ENCODE measurements at regions not wholly inside any gene's neighbourhood (a gene's known extent, or its start where the extent isn't known, plus 50 kb on each side); places are given as distances from the start of the nearest gene placed in this dataset.

GRCh38 chr10:56583316-56583715 is 222.3 kb upstream of the ZWINT start:
- 57% methylated on average over 1 of the region's 1 CpG for WGBS (ENCODE audit: insufficient coverage)
- H3K36me3 ChIP-seq (ENCODE audit: control insufficient read depth, insufficient read depth, low read length) = no peaks in the 10 kb centered on the region
- H3K36me3 Mint-ChIP-seq = no peaks in the 10 kb centered on the region
- no peaks in the 10 kb centered on the region for H3K27me3 ChIP-seq (ENCODE audit: control insufficient read depth, insufficient read depth, low read length)
- intact Hi-C loops (cut with micrococcal nuclease) = no loop called here
- H3K27ac ChIP-seq (ENCODE audit: low read length) = no peak overlapping the region
- no peaks in the 10 kb centered on the region for H3K4me1 ChIP-seq (ENCODE audit: control insufficient read depth, insufficient read depth, low read length)
- no peak overlapping the region for H3K4me3 Mint-ChIP-seq
- H3K27me3 Mint-ChIP-seq (ENCODE audit: low read depth in 2 of 2) = no peaks in the 10 kb centered on the region
- TF ChIP-seq CTCF (IDR thresholded peaks at IDR 0.05) = no peak
- peaks cover 5% of the 10 kb centered on the region for H3K9me3 ChIP-seq (ENCODE audit: control insufficient read depth, insufficient read depth, low read length)
- DNase-seq (no peak), ATAC-seq (no peak)
- H3K27ac Mint-ChIP-seq = no peak overlapping the region
- H3K9me3 Mint-ChIP-seq = peaks cover 2 to 3% of the 10 kb centered on the region in 2 donors
- H3K4me1 Mint-ChIP-seq = no peaks in the 10 kb centered on the region
- H3K4me3 ChIP-seq (ENCODE audit: low read length) = no peak overlapping the region

GRCh38 chr10:56567580-56567979 is 206.5 kb upstream of the ZWINT start:
- ATAC-seq (no peak), DNase-seq (no peak)
- Mint-ChIP-seq H3K4me1 (no peaks in the 10 kb centered on the region), H3K36me3 (peaks cover 8% of the 10 kb centered on the region), H3K4me3 (no peak overlapping the region), H3K9me3 (peaks cover 10 to 17% of the 10 kb centered on the region in 2 donors), H3K27ac (no peak overlapping the region), H3K27me3 (ENCODE audit: low read depth in 2 of 2) (no peaks in the 10 kb centered on the region)
- Histone ChIP-seq H3K27me3 (ENCODE audit: control insufficient read depth, insufficient read depth, low read length) (no peaks in the 10 kb centered on the region), H3K9me3 (ENCODE audit: control insufficient read depth, insufficient read depth, low read length) (peaks cover 9% of the 10 kb centered on the region), H3K27ac (ENCODE audit: low read length) (no peak overlapping the region), H3K36me3 (ENCODE audit: control insufficient read depth, insufficient read depth, low read length) (no peaks in the 10 kb centered on the region), H3K4me1 (ENCODE audit: control insufficient read depth, insufficient read depth, low read length) (no peaks in the 10 kb centered on the region), H3K4me3 (ENCODE audit: low read length) (no peak overlapping the region)
- no peak for TF ChIP-seq CTCF (IDR thresholded peaks at IDR 0.05)
- no CpG with 5 or more reads among the region's 1 CpG for WGBS (ENCODE audit: insufficient coverage)
- intact Hi-C loops (cut with micrococcal nuclease) = no loop called here

- ATAC-seq (no peak), DNase-seq (no peak)
- Mint-ChIP-seq H3K9me3 (peaks cover 9 to 18% of the 10 kb centered on the region in 2 donors), H3K4me3 (no peak overlapping the region), H3K27me3 (ENCODE audit: low read depth in 2 of 2) (no peaks in the 10 kb centered on the region), H3K4me1 (no peaks in the 10 kb centered on the region), H3K27ac (no peak overlapping the region), H3K36me3 (no peaks in the 10 kb centered on the region)
- no peak for TF ChIP-seq CTCF (IDR thresholded peaks at IDR 0.05)
- no peak overlapping the region for H3K4me3 ChIP-seq (ENCODE audit: low read length)
- H3K27me3 ChIP-seq (ENCODE audit: control insufficient read depth, insufficient read depth, low read length) = no peaks in the 10 kb centered on the region
- WGBS (ENCODE audit: insufficient coverage) = 71% methylated on average over 2 of the region's 3 CpGs
- peaks cover 6% of the 10 kb centered on the region for H3K9me3 ChIP-seq (ENCODE audit: control insufficient read depth, insufficient read depth, low read length)
- no peaks in the 10 kb centered on the region for H3K36me3 ChIP-seq (ENCODE audit: control insufficient read depth, insufficient read depth, low read length)
- H3K4me1 ChIP-seq (ENCODE audit: control insufficient read depth, insufficient read depth, low read length) = no peaks in the 10 kb centered on the region
- H3K27ac ChIP-seq (ENCODE audit: low read length) = no peak overlapping the region
- intact Hi-C loops (cut with micrococcal nuclease) = no loop called here
Measured at GRCh38 chr10:56561336-56561735, 200.3 kb upstream of the ZWINT start.

- DNase-seq = no peak
- no peak for TF ChIP-seq CTCF (IDR thresholded peaks at IDR 0.05)
- H3K4me1 Mint-ChIP-seq = no peaks in the 10 kb centered on the region
- Histone ChIP-seq H3K4me1 (ENCODE audit: control insufficient read depth, insufficient read depth, low read length) (no peaks in the 10 kb centered on the region), H3K4me3 (ENCODE audit: low read length) (no peak overlapping the region), H3K36me3 (ENCODE audit: control insufficient read depth, insufficient read depth, low read length) (no peaks in the 10 kb centered on the region), H3K27me3 (ENCODE audit: control insufficient read depth, insufficient read depth, low read length) (no peaks in the 10 kb centered on the region), H3K27ac (ENCODE audit: low read length) (no peak overlapping the region), H3K9me3 (ENCODE audit: control insufficient read depth, insufficient read depth, low read length) (peaks cover 4% of the 10 kb centered on the region)
- WGBS (ENCODE audit: insufficient coverage) = 84% methylated on average over 8 of the region's 9 CpGs
- intact Hi-C loops (cut with micrococcal nuclease) = no loop called here
- H3K27me3 Mint-ChIP-seq (ENCODE audit: low read depth in 2 of 2) = no peaks in the 10 kb centered on the region
- ATAC-seq = no peak
- H3K27ac Mint-ChIP-seq = no peak overlapping the region
- H3K9me3 Mint-ChIP-seq = peaks cover 7 to 28% of the 10 kb centered on the region in 2 donors
- no peaks in the 10 kb centered on the region for H3K36me3 Mint-ChIP-seq
- H3K4me3 Mint-ChIP-seq = no peak overlapping the region
Measured at GRCh38 chr10:56551037-56551436, 190.0 kb upstream of the ZWINT start.
